GM18520 (cell line): ENCODE measurements at regions not wholly inside any gene's neighbourhood (a gene's known extent, or its start where the extent isn't known, plus 50 kb on each side); places are given as distances from the start of the nearest gene placed in this dataset.
"Not testable (repeated sequence)": the region's sequence is repeated elsewhere in the genome, so short reads cannot be mapped to it uniquely, and the experiment has no call there.

Source experiments
- ATAC-seq: cut with Tn5 transposase; IDR thresholded peaks from one replicate; pipeline ENCODE4 v1.9.1; 2021; ENCODE audit not compliant: unreplicated experiment

DNA sequence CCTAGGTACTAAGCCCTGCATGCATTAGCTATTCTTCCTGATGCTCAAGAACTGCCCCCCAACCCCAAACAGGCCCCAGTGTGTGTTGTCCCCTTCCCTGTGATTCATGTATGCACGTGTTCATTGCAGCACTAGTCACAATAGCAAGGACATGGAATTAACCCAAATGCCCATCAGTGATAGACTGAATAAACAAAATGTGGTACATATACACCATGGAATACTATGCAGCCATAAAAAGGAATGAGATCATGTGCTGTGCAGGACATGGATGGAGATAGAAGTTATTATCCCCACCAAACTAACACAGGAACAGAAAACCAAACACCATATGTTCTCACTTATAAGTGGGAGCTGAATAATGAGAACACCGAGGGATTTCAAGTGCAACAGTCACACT is 214.2 kb upstream of the SLC7A11 start:
- not testable (repeated sequence) for ATAC-seq

GRCh38 chr4:138455097-138455496 is 212.9 kb upstream of the SLC7A11 start:
- no peak for ATAC-seq

GRCh38 chr4:138452826-138453225 is 210.7 kb upstream of the SLC7A11 start:
- ATAC-seq = no peak

- ATAC-seq = no peak
Measured at GRCh38 chr4:138451276-138451663, 209.1 kb upstream of the SLC7A11 start.

- no peak for ATAC-seq
Measured at GRCh38 chr4:138450546-138451275, 208.6 kb upstream of the SLC7A11 start.

DNA sequence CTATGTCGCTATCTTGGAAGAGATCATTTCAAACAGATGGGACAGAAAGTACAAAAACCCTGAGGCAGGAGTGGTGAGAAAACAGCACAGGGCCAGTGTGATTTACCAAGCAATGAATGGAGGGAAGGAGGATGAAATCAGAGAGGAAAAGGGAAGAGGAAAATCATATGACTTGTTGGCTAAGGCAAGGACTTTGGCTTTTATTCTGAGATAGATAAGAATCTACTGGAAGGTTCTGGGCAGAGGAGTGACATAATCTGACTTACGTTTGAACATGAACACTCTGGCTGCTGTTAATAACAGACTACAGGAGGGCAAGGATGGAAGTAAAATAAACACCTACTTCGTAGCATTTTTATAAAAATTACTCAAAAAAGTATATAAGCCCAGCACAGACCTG is 207.8 kb upstream of the SLC7A11 start:
- ATAC-seq = no peak

DNA sequence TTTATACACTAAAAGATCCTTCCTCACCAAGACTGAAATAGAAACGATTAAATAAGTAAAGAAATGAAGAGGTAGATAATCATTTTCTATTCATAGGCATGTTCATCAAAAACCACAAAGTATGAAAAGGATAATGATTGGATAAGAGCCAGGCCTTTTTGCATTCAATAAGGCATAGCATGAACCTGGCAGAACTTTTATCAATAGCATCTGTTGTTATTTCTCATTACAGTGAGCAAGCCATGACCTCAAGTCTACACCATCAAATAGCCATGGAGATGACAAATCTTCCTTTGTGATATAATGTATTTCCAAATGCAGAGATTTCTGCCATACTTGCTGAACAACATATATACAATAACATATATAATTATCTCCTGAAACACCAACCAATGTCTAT is 206.0 kb upstream of the SLC7A11 start:
- ATAC-seq = no peak

DNA sequence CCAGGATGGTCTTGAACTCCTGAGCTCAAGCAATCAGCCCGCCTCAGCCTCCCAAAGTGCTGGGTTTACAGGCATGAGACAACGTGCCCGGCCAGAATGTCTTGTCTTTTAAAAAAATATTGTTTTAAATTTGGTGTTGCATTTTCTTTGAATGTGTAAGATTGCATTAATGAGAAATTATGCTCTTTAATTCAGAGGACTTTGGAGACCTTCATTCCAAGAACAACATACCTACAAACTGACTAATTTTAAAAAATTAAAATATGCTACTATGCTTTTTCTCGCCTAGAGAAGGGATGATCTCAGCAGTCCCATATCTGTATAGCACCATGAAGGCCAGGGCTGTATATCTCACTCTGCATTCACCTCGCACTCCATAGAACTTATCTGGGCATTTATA is 204.3 kb upstream of the SLC7A11 start:
- no peak for ATAC-seq

- no peak for ATAC-seq
Measured at GRCh38 chr4:138445098-138445497, 202.9 kb upstream of the SLC7A11 start.

- ATAC-seq = no peak
Measured at GRCh38 chr4:138444260-138444659, 202.1 kb upstream of the SLC7A11 start.

GRCh38 chr4:138439143-138439581 is 197.0 kb upstream of the SLC7A11 start:
- ATAC-seq = no peak

DNA sequence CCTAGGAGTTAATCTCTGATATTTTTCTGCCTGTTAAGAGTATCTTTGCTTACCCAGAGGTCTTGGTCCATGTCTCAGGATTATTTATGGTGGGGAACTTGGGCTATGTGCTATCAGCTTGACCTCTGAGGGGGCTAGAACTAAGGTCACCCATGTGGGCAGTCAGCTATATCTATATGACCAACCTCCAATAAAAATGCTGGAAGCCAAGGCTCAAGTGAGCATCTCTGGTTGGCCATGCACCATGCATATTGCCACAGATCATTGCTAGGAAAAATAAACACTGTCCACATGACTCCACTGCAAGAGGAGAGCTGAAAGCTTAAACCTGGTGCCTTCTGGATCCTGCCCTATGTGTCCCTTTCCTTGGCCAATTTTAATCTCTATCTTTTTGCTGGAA is 196.5 kb upstream of the SLC7A11 start:
- ATAC-seq = no peak

DNA sequence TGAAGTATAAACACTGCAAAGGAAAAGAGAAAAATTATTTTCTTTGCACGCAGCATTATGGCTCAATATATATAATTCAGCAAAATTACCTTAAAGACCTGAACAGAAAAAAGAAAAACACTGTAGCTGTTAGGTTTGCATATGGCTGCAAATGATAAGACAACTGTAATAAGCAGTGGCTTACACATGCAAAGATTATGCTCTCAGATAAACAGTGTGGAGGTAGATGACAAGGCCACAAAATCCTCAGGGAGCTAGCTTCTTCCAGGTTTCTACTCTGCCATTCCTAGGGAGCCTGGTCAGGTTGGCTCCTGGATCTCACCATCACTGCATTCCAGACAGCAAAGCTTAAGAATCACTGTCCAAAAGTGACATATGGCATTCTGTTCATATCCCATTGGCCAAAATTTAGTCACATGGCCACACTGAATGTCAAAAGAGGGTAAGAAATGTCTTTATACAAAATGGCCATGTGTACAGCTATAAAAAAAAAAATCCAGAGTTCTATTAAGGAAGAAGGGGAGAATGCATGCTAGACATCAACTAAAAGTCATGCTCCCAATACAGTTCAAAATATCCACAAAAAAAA is 195.2 kb upstream of the SLC7A11 start:
- ATAC-seq = no peak

DNA sequence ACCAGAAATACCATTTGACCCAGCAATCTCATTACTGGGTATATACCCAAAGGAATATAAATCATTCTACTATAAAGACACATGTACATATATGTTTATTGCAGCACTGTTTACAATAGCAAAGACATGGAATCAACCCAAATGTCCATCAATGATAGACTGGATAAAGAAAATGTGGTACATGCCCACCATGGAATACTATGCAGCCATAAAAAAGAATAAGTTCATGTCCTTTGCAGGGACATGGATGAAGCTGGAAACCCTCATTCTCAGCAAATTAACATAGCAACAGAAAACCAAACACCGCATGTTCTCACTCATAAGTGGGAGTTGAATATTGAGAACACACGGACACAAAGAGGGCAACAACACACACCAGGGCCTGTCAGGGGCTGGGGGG is 193.6 kb upstream of the SLC7A11 start:
- not testable (repeated sequence) for ATAC-seq

DNA sequence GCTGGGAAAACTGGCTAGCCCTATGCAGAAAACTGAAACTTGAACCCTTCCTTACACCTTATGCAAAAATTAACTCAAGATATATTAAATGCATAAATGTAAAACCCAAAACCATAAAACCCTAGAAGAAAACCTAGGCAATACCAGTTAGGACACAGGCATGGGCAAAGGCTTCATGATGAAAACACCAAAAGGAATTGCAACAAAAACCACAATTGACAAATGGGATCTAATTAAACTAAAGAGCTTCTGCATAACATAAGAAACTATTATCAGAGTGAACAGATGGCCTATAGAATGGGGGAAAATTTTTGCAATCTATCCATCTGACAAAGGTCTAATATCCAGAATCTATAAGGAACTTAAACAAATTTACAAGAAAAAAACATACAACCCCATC is 192.9 kb upstream of the SLC7A11 start:
- not testable (repeated sequence) for ATAC-seq

DNA sequence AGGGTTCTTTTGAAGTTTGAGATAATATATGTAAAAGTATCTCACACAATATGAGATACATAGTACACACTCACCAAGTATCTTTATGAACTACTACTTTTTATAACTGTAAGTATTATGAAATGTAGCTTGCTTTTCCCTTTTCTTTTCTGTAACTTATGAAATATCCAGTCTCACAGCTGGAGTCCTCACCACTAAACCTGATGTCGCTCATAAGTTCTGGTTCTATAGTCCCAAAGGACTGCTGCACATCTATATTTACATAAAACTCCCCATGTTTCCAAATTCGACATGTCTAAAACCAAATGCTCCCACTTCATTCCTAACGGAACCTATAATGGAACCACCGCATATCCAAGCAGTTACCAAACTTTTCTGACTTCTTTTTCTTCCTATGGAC is 186.5 kb upstream of the SLC7A11 start:
- no peak for ATAC-seq

DNA sequence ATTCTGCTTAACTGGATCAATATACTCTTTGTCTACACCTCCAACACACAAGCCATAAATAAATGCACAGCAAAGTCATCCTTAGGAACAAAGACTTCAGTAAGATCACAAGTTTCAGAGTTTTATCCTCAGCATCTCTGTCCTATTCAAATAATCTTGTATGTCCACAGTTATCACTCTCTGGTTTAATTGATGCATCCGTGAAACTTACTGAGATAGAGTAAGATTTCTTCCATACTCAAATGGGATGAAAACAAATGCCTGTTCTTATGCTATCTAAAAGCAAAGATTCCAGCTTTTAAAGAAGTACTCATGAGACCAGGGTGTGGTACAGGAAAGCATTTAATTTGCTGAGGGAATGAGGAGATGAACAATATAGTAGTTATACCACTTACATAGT is 184.6 kb upstream of the SLC7A11 start:
- no peak for ATAC-seq

- no peak for ATAC-seq
Measured at GRCh38 chr4:138420471-138420870, 178.3 kb upstream of the SLC7A11 start.

DNA sequence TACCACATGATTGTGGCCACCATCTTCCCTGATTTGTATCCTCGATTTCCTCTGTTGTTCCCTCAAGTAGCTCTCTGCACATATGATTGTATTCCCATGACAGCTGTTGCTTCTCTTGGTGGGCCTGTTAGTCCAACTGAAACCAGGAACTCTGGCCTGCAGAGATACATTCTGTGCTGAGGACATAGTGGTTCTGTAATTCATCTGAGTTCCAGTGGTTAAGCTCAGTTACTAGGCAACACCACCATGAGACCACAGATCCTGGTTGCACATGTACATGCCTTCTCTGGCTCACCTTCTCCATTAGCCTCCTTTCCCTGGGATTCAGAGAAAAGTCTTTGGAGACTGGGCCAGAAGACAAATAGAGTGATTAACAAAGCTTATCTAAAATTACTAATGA is 172.1 kb upstream of the SLC7A11 start:
- ATAC-seq = no peak

DNA sequence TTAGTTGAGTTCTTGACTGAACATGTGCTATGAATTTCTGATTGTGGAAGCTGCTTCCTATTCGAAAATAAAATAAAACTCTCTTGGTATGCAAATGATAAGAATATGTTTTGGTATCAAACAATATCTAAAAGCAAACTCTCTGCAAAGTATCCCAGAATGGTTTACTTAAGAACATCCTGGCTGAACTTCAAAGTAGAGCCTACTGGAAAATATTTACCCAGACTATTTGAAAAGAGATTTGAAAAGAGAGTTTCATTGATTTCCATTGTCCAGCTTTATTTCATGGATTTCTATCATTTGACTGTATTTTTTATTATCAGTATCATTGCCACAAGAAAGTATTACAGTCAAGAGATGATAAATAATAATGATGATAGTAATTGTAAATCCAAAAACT is 171.1 kb upstream of the SLC7A11 start:
- no peak for ATAC-seq

DNA sequence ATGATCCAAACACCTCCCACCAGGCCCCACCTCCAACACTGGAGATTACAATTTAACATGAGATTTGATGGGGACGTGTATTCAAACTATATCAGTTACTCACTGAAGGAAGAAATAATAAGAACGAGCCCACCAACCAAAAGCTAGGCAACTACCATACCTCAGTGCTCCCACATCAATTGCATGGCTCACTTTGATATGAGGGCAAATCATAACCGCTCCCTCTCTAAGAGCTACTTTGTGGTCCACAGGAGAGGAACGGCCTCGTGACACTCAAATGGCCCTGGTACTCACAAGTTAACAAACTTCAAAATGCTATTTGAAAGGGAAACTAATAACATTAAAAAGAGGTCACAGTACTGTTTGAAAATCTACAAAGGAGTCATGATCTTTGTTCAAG is 170.7 kb upstream of the SLC7A11 start:
- ATAC-seq = no peak

- ATAC-seq = no peak
Measured at GRCh38 chr4:138410266-138410665, 168.1 kb upstream of the SLC7A11 start.

DNA sequence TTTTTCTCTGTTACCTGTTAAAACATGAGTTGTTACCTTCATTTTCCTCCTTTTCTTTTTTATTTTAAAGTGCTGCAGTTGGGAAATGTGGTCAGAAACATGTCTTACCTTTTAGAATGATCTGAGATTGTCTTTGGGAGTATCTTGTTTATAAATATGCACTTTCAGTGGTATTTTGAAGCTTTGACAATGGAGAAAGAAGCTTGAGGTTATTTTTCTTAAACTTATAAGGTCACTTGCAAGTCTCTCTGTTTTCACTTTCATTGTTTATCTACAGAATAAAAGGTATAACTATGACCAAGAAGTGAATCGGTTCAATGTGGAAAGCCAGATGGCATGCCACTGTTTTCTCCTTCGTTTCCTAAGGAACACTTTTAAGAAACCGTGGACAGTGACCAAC is 167.5 kb upstream of the SLC7A11 start:
- no peak for ATAC-seq
